ENCODE measurements at regions not wholly inside any gene's neighbourhood (a gene's known extent, or its start where the extent isn't known, plus 50 kb on each side); places are given as distances from the start of the nearest gene placed in this dataset.

- Histone ChIP-seq H3K9me3 (no peaks in the 10 kb centered on the region), H3K27me3 (no peaks in the 10 kb centered on the region), H3K36me3 (no peaks in the 10 kb centered on the region), H3K4me1 (peaks cover 14 to 25% (median 14%) of the 10 kb centered on the region in 3 donors), H3K27ac (no peak overlapping the region), H3K4me3 (no peak overlapping the region)
- no peak for DNase-seq
- no peak for ATAC-seq
- 78 to 87% methylated on average over 3 of the region's 3 CpGs for WGBS, 2 donors
- no peak for TF ChIP-seq CTCF (IDR thresholded peaks at IDR 0.05)
- no peak for FAIRE-seq
- intact Hi-C loops (cut with DNase I) = no loop called here
These were observed 152.7 kb upstream of the SERP2 start for GRCh38 chr13:44220948-44221347.

GRCh38 chr13:44221657-44222056 lies 152.0 kb upstream of the SERP2 start:
- H3K4me1 ChIP-seq = peaks cover 14 to 25% (median 14%) of the 10 kb centered on the region in 3 donors
- TF ChIP-seq CTCF (IDR thresholded peaks at IDR 0.05) = no peak
- H3K27me3 ChIP-seq = no peaks in the 10 kb centered on the region
- FAIRE-seq (peak; percentile 86), DNase-seq (no peak), ATAC-seq (no peak)
- no peak overlapping the region for H3K27ac ChIP-seq
- intact Hi-C loops (cut with DNase I) = no loop called here
- no peak overlapping the region for H3K4me3 ChIP-seq
- WGBS, 2 donors = 84 to 91% methylated on average over 4 of the region's 4 CpGs
- H3K9me3 ChIP-seq = no peaks in the 10 kb centered on the region
- H3K36me3 ChIP-seq = no peaks in the 10 kb centered on the region

DNA sequence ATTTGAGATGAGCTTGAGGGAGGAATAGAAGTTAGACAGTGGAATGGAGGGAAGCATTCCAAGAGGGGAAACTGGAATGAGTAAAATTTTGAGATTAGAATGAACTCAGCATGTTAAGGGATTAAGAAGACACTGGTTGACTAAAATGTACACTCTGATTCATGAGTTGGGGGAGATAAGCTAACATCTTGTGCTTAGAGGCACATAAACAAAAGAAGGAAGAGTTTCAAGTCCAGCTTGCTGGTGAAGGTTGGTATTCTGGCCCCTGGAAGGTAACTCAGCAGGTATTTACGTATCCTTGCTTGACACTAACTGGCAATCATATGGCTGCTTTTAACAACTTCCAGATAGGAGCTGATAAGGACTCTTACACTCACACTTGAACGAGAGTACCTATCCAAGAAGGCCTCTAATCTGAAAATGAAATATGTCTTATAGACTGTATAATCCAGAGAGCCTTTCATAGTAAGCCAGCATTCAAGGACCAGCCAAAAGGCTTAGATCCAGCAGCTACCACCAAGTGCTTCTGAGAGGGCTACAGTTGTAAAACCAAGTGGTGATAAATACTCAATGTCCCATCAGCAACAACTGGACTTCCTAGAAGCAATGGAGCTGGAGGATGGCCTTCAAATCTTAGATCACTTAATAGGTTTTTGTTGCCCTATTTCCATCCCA lies 149.7 kb upstream of the SERP2 start:
- peaks cover 4 to 14% (median 5%) of the 10 kb centered on the region in 3 donors for H3K4me1 ChIP-seq
- ATAC-seq = no peak
- H3K27me3 ChIP-seq = no peaks in the 10 kb centered on the region
- TF ChIP-seq CTCF (IDR thresholded peaks at IDR 0.05) = no peak
- DNase-seq = no peak
- intact Hi-C loops (cut with DNase I) = no loop called here
- H3K4me3 ChIP-seq = no peak overlapping the region
- FAIRE-seq = no peak
- H3K9me3 ChIP-seq = no peaks in the 10 kb centered on the region
- H3K27ac ChIP-seq = no peak overlapping the region
- 29 to 46% methylated on average over 2 of the region's 2 CpGs for WGBS, 2 donors
- H3K36me3 ChIP-seq = no peaks in the 10 kb centered on the region

GRCh38 chr13:44224450-44225149 lies 149.0 kb upstream of the SERP2 start:
- TF ChIP-seq CTCF (IDR thresholded peaks at IDR 0.05) = no peak
- Histone ChIP-seq H3K4me1 (peaks cover 0 to 7% (median 0%) of the 10 kb centered on the region in 3 donors), H3K9me3 (no peaks in the 10 kb centered on the region), H3K27me3 (no peaks in the 10 kb centered on the region), H3K4me3 (no peak overlapping the region), H3K27ac (no peak overlapping the region), H3K36me3 (no peaks in the 10 kb centered on the region)
- DNase-seq (no peak), FAIRE-seq (peak; percentile 85), ATAC-seq (peak in 2 of 4 donors; percentile 12 to 62)
- WGBS, 2 donors = 75 to 82% methylated on average over 2 of the region's 2 CpGs
- intact Hi-C loops (cut with DNase I) = no loop called here
